ENCODE measurements at regions not wholly inside any gene's neighbourhood (a gene's known extent, or its start where the extent isn't known, plus 50 kb on each side); places are given as distances from the start of the nearest gene placed in this dataset.

GRCh38 chr21:15281714-15282113 is 216.9 kb upstream of the NRIP1 start:
- intact Hi-C loops (cut with micrococcal nuclease) = no loop called here
- Histone ChIP-seq H3K27ac (ENCODE audit: low read length) (no peak overlapping the region), H3K27me3 (ENCODE audit: control insufficient read depth, insufficient read depth, low read length) (no peaks in the 10 kb centered on the region), H3K4me1 (ENCODE audit: control insufficient read depth, insufficient read depth, low read length) (no peaks in the 10 kb centered on the region), H3K9me3 (ENCODE audit: control insufficient read depth, insufficient read depth, low read length) (no peaks in the 10 kb centered on the region), H3K36me3 (ENCODE audit: control insufficient read depth, insufficient read depth, low read length) (no peaks in the 10 kb centered on the region), H3K4me3 (ENCODE audit: low read length) (no peak overlapping the region)
- 87% methylated on average over 3 of the region's 3 CpGs for WGBS (ENCODE audit: insufficient coverage)
- peaks cover 0 to 11% of the 10 kb centered on the region in 2 donors for H3K27me3 Mint-ChIP-seq (ENCODE audit: low read depth in 2 of 2)
- TF ChIP-seq, protein P1, sequence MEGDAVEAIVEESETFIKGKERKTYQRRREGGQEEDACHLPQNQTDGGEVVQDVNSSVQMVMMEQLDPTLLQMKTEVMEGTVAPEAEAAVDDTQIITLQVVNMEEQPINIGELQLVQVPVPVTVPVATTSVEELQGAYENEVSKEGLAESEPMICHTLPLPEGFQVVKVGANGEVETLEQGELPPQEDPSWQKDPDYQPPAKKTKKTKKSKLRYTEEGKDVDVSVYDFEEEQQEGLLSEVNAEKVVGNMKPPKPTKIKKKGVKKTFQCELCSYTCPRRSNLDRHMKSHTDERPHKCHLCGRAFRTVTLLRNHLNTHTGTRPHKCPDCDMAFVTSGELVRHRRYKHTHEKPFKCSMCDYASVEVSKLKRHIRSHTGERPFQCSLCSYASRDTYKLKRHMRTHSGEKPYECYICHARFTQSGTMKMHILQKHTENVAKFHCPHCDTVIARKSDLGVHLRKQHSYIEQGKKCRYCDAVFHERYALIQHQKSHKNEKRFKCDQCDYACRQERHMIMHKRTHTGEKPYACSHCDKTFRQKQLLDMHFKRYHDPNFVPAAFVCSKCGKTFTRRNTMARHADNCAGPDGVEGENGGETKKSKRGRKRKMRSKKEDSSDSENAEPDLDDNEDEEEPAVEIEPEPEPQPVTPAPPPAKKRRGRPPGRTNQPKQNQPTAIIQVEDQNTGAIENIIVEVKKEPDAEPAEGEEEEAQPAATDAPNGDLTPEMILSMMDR (IDR thresholded peaks at IDR 0.05) = no peak
- H3K36me3 Mint-ChIP-seq = no peaks in the 10 kb centered on the region
- H3K4me3 Mint-ChIP-seq = no peak overlapping the region
- no peak overlapping the region for H3K27ac Mint-ChIP-seq
- no peaks in the 10 kb centered on the region for H3K9me3 Mint-ChIP-seq
- H3K4me1 Mint-ChIP-seq = no peaks in the 10 kb centered on the region
- DNase-seq (no peak), ATAC-seq (no peak)

DNA sequence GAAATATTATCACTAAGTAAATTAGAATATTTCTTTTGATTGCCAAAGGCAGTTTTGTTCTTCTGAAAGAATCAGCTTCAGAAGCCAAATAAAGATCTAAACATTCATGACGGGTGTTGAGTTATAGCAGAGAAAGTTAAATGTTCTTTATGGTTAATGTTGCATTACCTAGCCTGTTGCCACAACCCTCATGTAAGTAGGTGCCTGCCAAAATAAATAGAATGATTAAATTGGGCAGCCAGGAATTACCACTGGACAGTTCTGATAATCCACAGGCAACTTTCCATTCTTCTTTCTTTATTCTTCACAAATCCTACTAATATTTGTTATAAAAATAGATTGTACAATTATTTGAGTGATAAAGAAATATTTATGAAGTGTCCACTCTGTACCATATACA is 217.9 kb upstream of the NRIP1 start:
- no peak overlapping the region for H3K4me3 Mint-ChIP-seq
- intact Hi-C loops (cut with micrococcal nuclease) = no loop called here
- 86% methylated on average over 1 of the region's 1 CpG for WGBS (ENCODE audit: insufficient coverage)

GRCh38 chr21:15283138-15283537 is 218.3 kb upstream of the NRIP1 start:
- no peak overlapping the region for H3K27ac Mint-ChIP-seq
- no peak overlapping the region for H3K4me3 ChIP-seq (ENCODE audit: low read length)
- no peaks in the 10 kb centered on the region for H3K9me3 Mint-ChIP-seq
- TF ChIP-seq, protein P1 (IDR thresholded peaks at IDR 0.05) = no peak
- no peaks in the 10 kb centered on the region for H3K36me3 ChIP-seq (ENCODE audit: control insufficient read depth, insufficient read depth, low read length)
- DNase-seq (no peak), ATAC-seq (no peak)
- H3K4me3 Mint-ChIP-seq = no peak overlapping the region
- intact Hi-C loops (cut with micrococcal nuclease) = no loop called here
- no peaks in the 10 kb centered on the region for H3K27me3 ChIP-seq (ENCODE audit: control insufficient read depth, insufficient read depth, low read length)
- H3K27me3 Mint-ChIP-seq (ENCODE audit: low read depth in 2 of 2) = peaks cover 0 to 3% of the 10 kb centered on the region in 2 donors
- H3K27ac ChIP-seq (ENCODE audit: low read length) = no peak overlapping the region
- H3K4me1 Mint-ChIP-seq = no peaks in the 10 kb centered on the region
- H3K36me3 Mint-ChIP-seq = no peaks in the 10 kb centered on the region
- H3K9me3 ChIP-seq (ENCODE audit: control insufficient read depth, insufficient read depth, low read length) = no peaks in the 10 kb centered on the region
- no peaks in the 10 kb centered on the region for H3K4me1 ChIP-seq (ENCODE audit: control insufficient read depth, insufficient read depth, low read length)

More for the DNA sequence above, 217.9 kb upstream of the NRIP1 start:
- H3K9me3 ChIP-seq (ENCODE audit: control insufficient read depth, insufficient read depth, low read length) = no peaks in the 10 kb centered on the region
- Mint-ChIP-seq H3K36me3 (no peaks in the 10 kb centered on the region), H3K4me1 (no peaks in the 10 kb centered on the region), H3K27ac (no peak overlapping the region), H3K9me3 (no peaks in the 10 kb centered on the region), H3K27me3 (ENCODE audit: low read depth in 2 of 2) (peaks cover 0 to 4% of the 10 kb centered on the region in 2 donors)
- ATAC-seq (no peak), DNase-seq (no peak)
- no peaks in the 10 kb centered on the region for H3K36me3 ChIP-seq (ENCODE audit: control insufficient read depth, insufficient read depth, low read length)
- TF ChIP-seq, protein P1 (IDR thresholded peaks at IDR 0.05) = no peak
- no peaks in the 10 kb centered on the region for H3K4me1 ChIP-seq (ENCODE audit: control insufficient read depth, insufficient read depth, low read length)
- no peak overlapping the region for H3K4me3 ChIP-seq (ENCODE audit: low read length)
- no peak overlapping the region for H3K27ac ChIP-seq (ENCODE audit: low read length)
- H3K27me3 ChIP-seq (ENCODE audit: control insufficient read depth, insufficient read depth, low read length) = no peaks in the 10 kb centered on the region

GRCh38 chr21:15283789-15284188 is 219.0 kb upstream of the NRIP1 start:
- no peak for DNase-seq
- no peak overlapping the region for H3K4me3 ChIP-seq (ENCODE audit: low read length)
- Mint-ChIP-seq H3K4me1 (no peaks in the 10 kb centered on the region), H3K4me3 (no peak overlapping the region), H3K9me3 (no peaks in the 10 kb centered on the region), H3K27me3 (ENCODE audit: low read depth in 2 of 2) (no peaks in the 10 kb centered on the region), H3K36me3 (no peaks in the 10 kb centered on the region), H3K27ac (no peak overlapping the region)
- no peaks in the 10 kb centered on the region for H3K27me3 ChIP-seq (ENCODE audit: control insufficient read depth, insufficient read depth, low read length)
- no peaks in the 10 kb centered on the region for H3K9me3 ChIP-seq (ENCODE audit: control insufficient read depth, insufficient read depth, low read length)
- H3K36me3 ChIP-seq (ENCODE audit: control insufficient read depth, insufficient read depth, low read length) = no peaks in the 10 kb centered on the region
- no peak for ATAC-seq
- TF ChIP-seq, protein P1 (IDR thresholded peaks at IDR 0.05) = no peak
- WGBS (ENCODE audit: insufficient coverage) = 80% methylated on average over 2 of the region's 2 CpGs
- H3K27ac ChIP-seq (ENCODE audit: low read length) = no peak overlapping the region
- no peaks in the 10 kb centered on the region for H3K4me1 ChIP-seq (ENCODE audit: control insufficient read depth, insufficient read depth, low read length)
- intact Hi-C loops (cut with micrococcal nuclease) = no loop called here
